IMR-90 (cell line): ENCODE measurements at regions not wholly inside any gene's neighbourhood (a gene's known extent, or its start where the extent isn't known, plus 50 kb on each side); places are given as distances from the start of the nearest gene placed in this dataset.

Experiments used
- ATAC-seq: fragments of 200-7000 bp; cut with Tn5 transposase; 2 replicates; pipeline ENCODE4 v1.9.1; 2020; ENCODE audit warnings: low read depth, mild to moderate bottlenecking, moderate library complexity
- BruUV-seq: library from RNA; stranded (reverse); fragments of 400-500 nt; replicated peaks from 2 replicates; lab custom pipeline; 2021; lab: Mats Ljungman, UMichigan
- CTCF ChIA-PET: fragments of 300-600 bp; formaldehyde crosslinking; extraction: SDS; loops from one replicate; lab custom pipeline; 2021; ENCODE audit warnings: antibody characterized with exemption; lab: Yijun Ruan, JAX
- POLR2A ChIA-PET: fragments of 300-600 bp; sonication (Branson Sonifier 250); formaldehyde crosslinking; loops from one replicate; lab custom pipeline; 2022; ENCODE audit warnings: antibody characterized with exemption; ENCODE audit not compliant: unreplicated experiment; lab: Charles Lee
- DNase-seq: peaks from one replicate; pipeline ENCODE4 v3.0.0; 2013
- H2AFZ ChIP-seq: replicated peaks from 2 replicates; pipeline ENCODE3; 2013; ENCODE audit warnings: low read length, mild to moderate bottlenecking; ENCODE audit not compliant: poor library complexity
- H2AK5ac ChIP-seq: 2 replicates; pipeline ENCODE4 v1.6.1; 2013; ENCODE audit warnings: low read depth, low read length, inconsistent platforms
- H2AK9ac ChIP-seq: replicated peaks from 2 replicates; pipeline ENCODE3; 2013; ENCODE audit warnings: mild to moderate bottlenecking, low read depth, low read length, moderate library complexity; ENCODE audit not compliant: poor library complexity
- H2BK120ac ChIP-seq: 2 replicates; pipeline ENCODE4 v1.6.1; 2013; ENCODE audit warnings: low read depth, low read length, inconsistent platforms
- H2BK15ac ChIP-seq: 3 replicates; pipeline ENCODE4 v1.6.1; 2013; ENCODE audit warnings: low read depth, low read length, inconsistent platforms
- H2BK20ac ChIP-seq: 2 replicates; pipeline ENCODE4 v1.6.1; 2013; ENCODE audit warnings: low read depth, mild to moderate bottlenecking, inconsistent platforms, low read length, moderate library complexity
- H2BK5ac ChIP-seq: 2 replicates; pipeline ENCODE4 v1.6.1; 2013; ENCODE audit warnings: mild to moderate bottlenecking, low read depth, low read length, inconsistent platforms; ENCODE audit not compliant: poor library complexity, severe bottlenecking
- H3K14ac ChIP-seq: replicated peaks from 2 replicates; pipeline ENCODE4 v1.6.1; 2013; ENCODE audit warnings: low read depth, low read length, inconsistent platforms
- H3K18ac ChIP-seq: 2 replicates; pipeline ENCODE4 v1.6.1; 2013; ENCODE audit warnings: low read depth, low read length, control low read depth
- H3K23ac ChIP-seq: 2 replicates; pipeline ENCODE4 v1.6.1; 2013; ENCODE audit warnings: low read depth, low read length, inconsistent platforms
- H3K27ac ChIP-seq: 2 replicates; pipeline ENCODE4 v1.5.1; 2013; ENCODE audit warnings: mild to moderate bottlenecking, control low read depth, low read length; ENCODE audit not compliant: insufficient read depth
- H3K27me3 ChIP-seq: 2 replicates; pipeline ENCODE4 v1.6.1; 2013; ENCODE audit warnings: low read length; ENCODE audit not compliant: control insufficient read depth, insufficient read depth
- H3K36me3 ChIP-seq: 2 replicates; pipeline ENCODE4 v1.6.1; 2013; ENCODE audit warnings: low read length, mixed read lengths; ENCODE audit not compliant: control insufficient read depth, insufficient read depth
- H3K4ac ChIP-seq: 2 replicates; pipeline ENCODE4 v1.6.1; 2013; ENCODE audit warnings: low read depth, low read length, inconsistent platforms
- H3K4me1 ChIP-seq: 2 replicates; pipeline ENCODE4 v1.6.1; 2013; ENCODE audit warnings: low read length, mixed read lengths; ENCODE audit not compliant: control insufficient read depth, insufficient read depth
- H3K4me2 ChIP-seq: 2 replicates; pipeline ENCODE4 v1.6.1; 2013; ENCODE audit warnings: low read depth, mild to moderate bottlenecking, control low read depth, low read length, moderate library complexity
- H3K4me3 ChIP-seq: 2 replicates; pipeline ENCODE4 v1.5.1; 2013; ENCODE audit warnings: low read depth, mild to moderate bottlenecking, control low read depth, low read length, moderate library complexity; ENCODE audit not compliant: insufficient read depth
- H3K56ac ChIP-seq: 2 replicates; pipeline ENCODE4 v1.6.1; 2013; ENCODE audit warnings: low read length, inconsistent platforms; ENCODE audit not compliant: insufficient read depth; ENCODE audit errors: extremely low read depth
- H3K79me1 ChIP-seq, 2 experiments: 2 replicates each; pipeline ENCODE4 v1.6.1; 2013; ENCODE audit warnings: low read length in 2 of 2, inconsistent platforms in 1 of 2, low read depth in 1 of 2
- H3K9ac ChIP-seq: 2 replicates; pipeline ENCODE4 v1.6.1; 2013; ENCODE audit warnings: low read depth, low read length, control low read depth
- H3K9me1 ChIP-seq: 2 replicates; pipeline ENCODE4 v1.6.1; 2013; ENCODE audit warnings: low read length, inconsistent platforms; ENCODE audit not compliant: insufficient read depth
- H3K9me3 ChIP-seq: 2 replicates; pipeline ENCODE4 v1.6.1; 2013; ENCODE audit warnings: low read length; ENCODE audit not compliant: control insufficient read depth, insufficient read depth
- H4K20me1 ChIP-seq: 2 replicates; pipeline ENCODE4 v1.6.1; 2013; ENCODE audit warnings: low read length, inconsistent platforms; ENCODE audit not compliant: insufficient read depth
- H4K5ac ChIP-seq: 2 replicates; pipeline ENCODE4 v1.6.1; 2013; ENCODE audit warnings: mild to moderate bottlenecking, low read depth, low read length, control low read depth
- H4K8ac ChIP-seq, 2 experiments: 2 replicates each; pipeline ENCODE4 v1.6.1; 2013; ENCODE audit warnings: low read depth in 2 of 2, low read length in 2 of 2, control low read depth in 1 of 2, inconsistent platforms in 1 of 2
- H4K91ac ChIP-seq: 2 replicates; pipeline ENCODE4 v1.6.1; 2013; ENCODE audit warnings: low read depth, low read length, inconsistent platforms; ENCODE audit not compliant: insufficient read depth
- BHLHE40 ChIP-seq: fragments of 150-350 bp; IDR thresholded peaks from 2 replicates; pipeline ENCODE4 v1.6.1; 2016; ENCODE audit warnings: mild to moderate bottlenecking, low read depth, low read length
- WGBS, 2 experiments: methylation state at CpG; one replicate each; pipeline versions ENCODE4 v1.1.5 to v1.1.7; 2013; ENCODE audit warnings: missing lambda C conversion rate in 2 of 2; ENCODE audit not compliant: insufficient read length in 1 of 2; ENCODE audit errors: extremely low coverage in 2 of 2; 5-methylcytosine and 5-hydroxymethylcytosine counted together
- dilution Hi-C: fragments of 300-500 bp; cut with HindIII; formaldehyde crosslinking; loops from one replicate; pipeline ENCODE4 v1.14.3; 2018; ENCODE audit warnings: low sequenced_read_pairs; ENCODE audit not compliant: unreplicated experiment
- in situ Hi-C: fragments of 300-500 bp; cut with MboI; formaldehyde crosslinking; loops from 3 replicates; pipeline ENCODE4 v1.14.3; 2019; ENCODE audit warnings: low sequenced_read_pairs, inconsistent platforms, mixed read lengths
- intact Hi-C: fragments of 100-400 bp; cut with micrococcal nuclease; formaldehyde crosslinking; loops from 2 replicates; pipeline ENCODE4 v1.10.0; 2022

- Histone ChIP-seq H3K4me3 (no peak overlapping the region), H4K8ac (no peak overlapping the region), H3K9me3 (peaks cover 5% of the 10 kb centered on the region), H2BK120ac (no peak overlapping the region), H2BK20ac (no peak overlapping the region), H4K20me1 (no peaks in the 10 kb centered on the region), H2AK9ac (no peak overlapping the region), H4K91ac (no peak overlapping the region), H3K14ac (no peak overlapping the region), H3K9ac (no peak overlapping the region), H3K4me1 (peaks cover 3% of the 10 kb centered on the region; the same call in 1 of the 2 replicates), H4K5ac (no peak overlapping the region), H3K23ac (no peak overlapping the region), H3K27me3 (no peaks in the 10 kb centered on the region), H3K4me2 (no peak overlapping the region), H3K4ac (no peak overlapping the region), H3K27ac (no peak overlapping the region), H2BK5ac (no peak overlapping the region), H3K79me1 (no peaks in the 10 kb centered on the region), H3K36me3 (no peaks in the 10 kb centered on the region), H2BK15ac (no peak overlapping the region), H2AFZ (no peak overlapping the region), H3K56ac (no peak overlapping the region), H3K18ac (no peak overlapping the region), H2AK5ac (no peak overlapping the region), H3K9me1 (0 out of 2 replicates have a peak, but pooled peaks cover 3% of the 10 kb centered on the region)
- in situ Hi-C loops (no loop called here), intact Hi-C loops (no loop called here), dilution Hi-C loops (no loop called here)
- ATAC-seq (no peak), DNase-seq (no peak)
- no peak for TF ChIP-seq BHLHE40
- CTCF ChIA-PET = no interaction called here
- no CpG with 5 or more reads among the region's 3 CpGs for WGBS, 2 experiments
- BruUV-seq = no TSS peak
- POLR2A ChIA-PET = no interaction called here
Observed at GRCh38 chr10:34028936-34029335, 694.5 kb upstream of the NRP1 start.
